ENCODE measurements at regions not wholly inside any gene's neighbourhood (a gene's known extent, or its start where the extent isn't known, plus 50 kb on each side); places are given as distances from the start of the nearest gene placed in this dataset.

DNA sequence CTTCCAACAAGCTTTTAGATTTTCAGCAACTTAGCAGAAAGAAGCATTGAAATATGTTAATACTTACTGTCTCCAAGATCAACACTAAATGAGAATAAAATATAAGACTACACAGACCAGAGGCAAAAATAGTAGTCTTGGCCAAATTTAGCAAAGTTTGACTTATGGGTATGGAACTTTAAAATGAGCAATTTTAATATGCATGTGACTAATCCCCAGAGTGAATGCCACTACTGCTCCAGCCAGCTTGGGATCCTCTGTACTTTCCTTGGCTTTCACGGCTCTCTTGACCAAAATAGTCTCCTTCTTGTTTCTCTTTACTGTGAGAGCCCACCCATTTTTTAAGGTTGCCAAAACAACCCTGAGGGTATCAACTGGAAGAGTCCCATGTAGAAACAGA, 148.0 kb upstream of the GRIA1 start:
- TF ChIP-seq EP300 (IDR thresholded peaks at IDR 0.05) (no peak), POLR2A (IDR thresholded peaks at IDR 0.05; ENCODE audit: low read depth) (no peak), POLR2AphosphoS5 (IDR thresholded peaks at IDR 0.05) (no peak)
- TF ChIP-seq, protein P1, sequence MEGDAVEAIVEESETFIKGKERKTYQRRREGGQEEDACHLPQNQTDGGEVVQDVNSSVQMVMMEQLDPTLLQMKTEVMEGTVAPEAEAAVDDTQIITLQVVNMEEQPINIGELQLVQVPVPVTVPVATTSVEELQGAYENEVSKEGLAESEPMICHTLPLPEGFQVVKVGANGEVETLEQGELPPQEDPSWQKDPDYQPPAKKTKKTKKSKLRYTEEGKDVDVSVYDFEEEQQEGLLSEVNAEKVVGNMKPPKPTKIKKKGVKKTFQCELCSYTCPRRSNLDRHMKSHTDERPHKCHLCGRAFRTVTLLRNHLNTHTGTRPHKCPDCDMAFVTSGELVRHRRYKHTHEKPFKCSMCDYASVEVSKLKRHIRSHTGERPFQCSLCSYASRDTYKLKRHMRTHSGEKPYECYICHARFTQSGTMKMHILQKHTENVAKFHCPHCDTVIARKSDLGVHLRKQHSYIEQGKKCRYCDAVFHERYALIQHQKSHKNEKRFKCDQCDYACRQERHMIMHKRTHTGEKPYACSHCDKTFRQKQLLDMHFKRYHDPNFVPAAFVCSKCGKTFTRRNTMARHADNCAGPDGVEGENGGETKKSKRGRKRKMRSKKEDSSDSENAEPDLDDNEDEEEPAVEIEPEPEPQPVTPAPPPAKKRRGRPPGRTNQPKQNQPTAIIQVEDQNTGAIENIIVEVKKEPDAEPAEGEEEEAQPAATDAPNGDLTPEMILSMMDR (IDR thresholded peaks at IDR 0.05): no peak
- Histone ChIP-seq H3K36me3 (no peaks in the 10 kb centered on the region), H3K27me3 (no peaks in the 10 kb centered on the region), H3K9me3 (no peaks in the 10 kb centered on the region), H3K27ac (replicated peaks in 1 of 4) (no peak overlapping the region), H3K4me1 (no peaks in the 10 kb centered on the region), H3K4me3 (no peak overlapping the region)
- DNase-seq (ENCODE audit: extremely low spot score): no peak
- intact Hi-C loops (cut with DNase I): no loop called here
- WGBS: 48% methylated on average over 1 of the region's 1 CpG

DNA sequence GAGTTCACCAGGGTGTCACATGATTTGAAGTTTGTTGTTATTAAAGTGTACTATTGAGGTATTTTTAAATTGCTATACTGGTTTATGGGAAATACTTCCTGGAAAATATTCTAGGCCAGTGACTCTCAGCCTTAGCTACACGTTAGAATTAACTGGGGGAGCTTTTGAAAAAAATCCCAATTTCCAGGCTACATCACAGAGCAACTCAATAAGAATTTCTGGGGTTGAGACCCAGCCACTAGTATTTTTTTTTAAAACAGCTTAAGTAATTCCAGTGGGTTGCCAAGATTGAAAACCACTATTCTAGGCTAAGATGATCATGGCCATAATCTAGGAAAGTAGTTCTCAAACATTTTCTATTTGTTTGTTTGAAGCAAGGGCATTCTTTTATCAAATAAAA, 142.9 kb upstream of the GRIA1 start:
- Histone ChIP-seq H3K27me3 (peaks cover 0 to 11% (median 0%) of the 10 kb centered on the region in 4 donors), H3K9me3 (no peaks in the 10 kb centered on the region), H3K4me1 (no peaks in the 10 kb centered on the region), H3K27ac (replicated peaks in 1 of 4) (no peak overlapping the region), H3K4me3 (no peak overlapping the region), H3K36me3 (no peaks in the 10 kb centered on the region)
- DNase-seq (ENCODE audit: extremely low spot score): no peak
- no peak for TF ChIP-seq POLR2A (IDR thresholded peaks at IDR 0.05; ENCODE audit: low read depth)
- no peak for TF ChIP-seq EP300 (IDR thresholded peaks at IDR 0.05)
- TF ChIP-seq, protein P1 (IDR thresholded peaks at IDR 0.05): no peak
- TF ChIP-seq POLR2AphosphoS5 (IDR thresholded peaks at IDR 0.05): no peak
- 63% methylated on average over 1 of the region's 1 CpG for WGBS
- intact Hi-C loops (cut with DNase I): no loop called here

DNA sequence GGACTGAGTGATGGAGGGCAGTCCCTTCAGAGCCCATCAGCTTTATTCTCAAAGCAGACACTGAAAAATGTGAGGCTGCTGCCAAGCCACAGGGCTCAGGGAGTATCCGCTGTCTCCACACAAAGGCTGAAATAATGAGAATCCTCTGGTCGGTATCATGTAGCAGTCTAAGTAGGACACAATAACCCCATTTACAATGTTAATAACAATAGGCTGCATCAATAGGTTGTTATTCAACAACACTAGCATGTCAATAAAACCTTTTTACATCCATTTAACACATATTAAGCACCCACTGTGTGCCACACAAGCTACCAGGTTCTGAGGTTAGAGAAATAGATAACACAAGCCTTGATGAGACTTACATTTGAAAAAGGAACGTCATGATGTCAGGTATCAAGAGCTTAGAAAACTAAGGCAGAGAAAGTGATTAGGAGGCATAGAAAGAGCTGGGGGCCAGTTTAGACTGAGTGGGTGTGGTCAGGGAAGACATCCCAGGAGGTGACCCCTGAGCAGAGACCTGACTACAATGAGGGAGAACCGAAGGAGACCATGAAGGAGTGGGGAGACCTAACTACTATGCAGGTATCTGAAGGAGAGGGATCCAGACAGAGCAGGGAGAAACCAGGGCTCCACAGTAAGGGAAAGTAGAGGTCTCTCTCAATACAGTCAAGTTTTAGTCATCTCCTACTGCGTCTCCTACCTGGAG, 140.1 kb upstream of the GRIA1 start:
- no peak for TF ChIP-seq POLR2A (IDR thresholded peaks at IDR 0.05; ENCODE audit: low read depth)
- TF ChIP-seq, protein P1 (IDR thresholded peaks at IDR 0.05): no peak
- no peak for TF ChIP-seq EP300 (IDR thresholded peaks at IDR 0.05)
- no peak for TF ChIP-seq POLR2AphosphoS5 (IDR thresholded peaks at IDR 0.05)
- Histone ChIP-seq H3K27me3 (peaks cover 0 to 16% (median 0%) of the 10 kb centered on the region in 4 donors), H3K27ac (replicated peaks in 1 of 4) (no peak overlapping the region), H3K36me3 (no peaks in the 10 kb centered on the region), H3K4me3 (no peak overlapping the region), H3K4me1 (no peaks in the 10 kb centered on the region), H3K9me3 (no peaks in the 10 kb centered on the region)
- 41% methylated on average over 5 of the region's 5 CpGs for WGBS
- intact Hi-C loops (cut with DNase I): no loop called here
- no peak for DNase-seq (ENCODE audit: extremely low spot score)

DNA sequence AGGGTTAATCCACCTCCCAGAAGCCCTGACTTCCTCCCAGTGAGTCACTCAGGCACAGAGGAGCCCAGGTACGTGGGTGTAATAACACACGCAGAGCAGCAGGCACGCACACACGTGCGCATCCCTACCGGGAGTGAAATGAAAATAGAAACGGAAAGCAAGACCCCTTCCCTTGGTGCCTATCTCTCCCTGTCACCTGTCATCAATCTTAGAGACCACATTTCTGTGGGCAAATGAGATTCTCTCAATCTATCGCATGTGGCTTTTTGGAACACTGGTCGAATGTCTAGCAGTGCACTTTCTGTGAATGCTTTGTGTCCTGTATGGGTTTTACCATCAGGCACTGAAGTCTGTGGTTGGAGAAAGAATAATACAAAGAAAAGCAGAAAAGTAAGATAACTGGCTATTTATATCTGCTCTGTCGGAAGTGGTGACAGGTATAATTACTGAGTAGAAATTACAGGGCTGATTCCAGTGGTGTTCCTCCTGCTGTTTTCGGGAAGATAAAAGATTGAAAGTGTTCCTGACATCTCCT, 137.7 kb upstream of the GRIA1 start:
- Histone ChIP-seq H3K27ac (replicated peaks in 1 of 4) (no peak overlapping the region), H3K4me3 (no peak overlapping the region), H3K36me3 (no peaks in the 10 kb centered on the region), H3K27me3 (peaks cover 0 to 16% (median 0%) of the 10 kb centered on the region in 4 donors), H3K4me1 (no peaks in the 10 kb centered on the region), H3K9me3 (no peaks in the 10 kb centered on the region)
- intact Hi-C loops (cut with DNase I): no loop called here
- TF ChIP-seq EP300 (IDR thresholded peaks at IDR 0.05): no peak
- WGBS: 37% methylated on average over 11 of the region's 11 CpGs
- DNase-seq (ENCODE audit: extremely low spot score): no peak

DNA sequence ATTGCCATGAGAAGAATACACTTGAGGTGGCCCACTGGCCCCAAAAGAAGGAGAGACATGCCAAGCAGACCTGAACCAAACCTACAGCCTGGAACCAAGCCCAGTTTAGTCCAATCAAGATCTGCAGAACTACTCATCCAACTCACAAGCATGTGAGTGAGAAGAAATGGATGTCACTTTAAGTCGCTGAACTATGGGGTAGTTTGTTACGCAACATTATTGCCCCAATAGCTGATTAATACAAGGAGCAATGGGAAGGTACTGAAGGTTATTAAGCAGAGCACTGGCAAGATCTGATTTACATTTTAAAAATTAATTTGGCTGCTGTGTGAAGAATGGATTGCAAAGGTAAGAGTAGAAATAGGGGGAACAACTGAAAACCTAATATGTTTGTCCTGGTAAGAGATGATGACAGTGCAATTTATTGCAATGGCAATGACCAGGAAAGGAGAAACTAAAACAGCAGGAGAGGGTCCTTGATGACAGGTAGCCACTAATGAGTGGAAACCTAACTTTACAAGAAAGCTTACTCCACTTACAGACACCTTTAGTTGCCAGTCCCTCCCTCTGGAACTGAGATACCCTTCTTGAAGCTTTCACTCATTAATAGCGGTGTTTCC, 132.9 kb upstream of the GRIA1 start:
- 92% methylated on average over 3 of the region's 3 CpGs for WGBS
- intact Hi-C loops (cut with DNase I): no loop called here
- DNase-seq (ENCODE audit: extremely low spot score): no peak

More for the DNA sequence above, 132.9 kb upstream of the GRIA1 start:
- H3K27me3 ChIP-seq: peaks cover 0 to 5% (median 0%) of the 10 kb centered on the region in 4 donors
- no peak for TF ChIP-seq POLR2AphosphoS5 (IDR thresholded peaks at IDR 0.05)
- TF ChIP-seq EP300 (IDR thresholded peaks at IDR 0.05): no peak
- TF ChIP-seq, protein P1 (IDR thresholded peaks at IDR 0.05): no peak
- TF ChIP-seq POLR2A (IDR thresholded peaks at IDR 0.05; ENCODE audit: low read depth): no peak
- no peaks in the 10 kb centered on the region for H3K36me3 ChIP-seq
- H3K4me1 ChIP-seq: no peaks in the 10 kb centered on the region
- H3K27ac ChIP-seq (replicated peaks in 1 of 4): no peak overlapping the region
- no peak overlapping the region for H3K4me3 ChIP-seq
- no peaks in the 10 kb centered on the region for H3K9me3 ChIP-seq
